GM12878 (cell line): ENCODE measurements at regions not wholly inside any gene's neighbourhood (a gene's known extent, or its start where the extent isn't known, plus 50 kb on each side); places are given as distances from the start of the nearest gene placed in this dataset.

Experiments
- TF ChIP-seq, protein P1 (sequence below): fragments of 450-650 bp; IDR thresholded peaks from 2 replicates; pipeline ENCODE4 v1.6.1; 2017; ENCODE audit warnings: mild to moderate bottlenecking, moderate library complexity
- TF ChIP-seq, protein P2 (sequence below): IDR thresholded peaks from 2 replicates; pipeline ENCODE4 v1.6.1; 2011; ENCODE audit warnings: mild to moderate bottlenecking, low read depth, low read length, moderate library complexity; ENCODE audit not compliant: insufficient replicate concordance
- TF ChIP-seq, protein P3 (sequence below): fragments of 450-650 bp; IDR thresholded peaks from 2 replicates; pipeline ENCODE4 v1.6.1; 2017; ENCODE audit warnings: mild to moderate bottlenecking

DNA sequence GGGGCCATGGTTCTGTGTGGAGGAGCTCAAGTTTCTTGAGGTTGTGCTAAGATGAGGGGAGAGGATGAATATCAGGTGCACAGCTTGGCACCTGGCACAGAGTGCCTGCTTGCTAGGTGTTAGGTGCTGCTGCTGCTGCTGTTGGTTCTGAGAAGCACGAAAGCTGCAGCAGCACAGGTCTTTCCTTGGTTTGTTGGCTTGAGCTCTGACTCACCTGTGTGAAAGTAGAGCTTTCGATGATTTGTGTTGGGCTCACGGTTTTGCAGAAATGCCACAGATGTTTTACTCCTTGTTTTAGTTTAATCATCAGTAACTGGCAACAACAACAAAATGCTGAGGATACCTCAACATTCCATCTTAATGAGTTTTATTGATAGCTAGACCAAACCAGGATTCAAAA is 221.6 kb downstream of the BRINP2 start (continued):
- TF ChIP-seq, protein P1, sequence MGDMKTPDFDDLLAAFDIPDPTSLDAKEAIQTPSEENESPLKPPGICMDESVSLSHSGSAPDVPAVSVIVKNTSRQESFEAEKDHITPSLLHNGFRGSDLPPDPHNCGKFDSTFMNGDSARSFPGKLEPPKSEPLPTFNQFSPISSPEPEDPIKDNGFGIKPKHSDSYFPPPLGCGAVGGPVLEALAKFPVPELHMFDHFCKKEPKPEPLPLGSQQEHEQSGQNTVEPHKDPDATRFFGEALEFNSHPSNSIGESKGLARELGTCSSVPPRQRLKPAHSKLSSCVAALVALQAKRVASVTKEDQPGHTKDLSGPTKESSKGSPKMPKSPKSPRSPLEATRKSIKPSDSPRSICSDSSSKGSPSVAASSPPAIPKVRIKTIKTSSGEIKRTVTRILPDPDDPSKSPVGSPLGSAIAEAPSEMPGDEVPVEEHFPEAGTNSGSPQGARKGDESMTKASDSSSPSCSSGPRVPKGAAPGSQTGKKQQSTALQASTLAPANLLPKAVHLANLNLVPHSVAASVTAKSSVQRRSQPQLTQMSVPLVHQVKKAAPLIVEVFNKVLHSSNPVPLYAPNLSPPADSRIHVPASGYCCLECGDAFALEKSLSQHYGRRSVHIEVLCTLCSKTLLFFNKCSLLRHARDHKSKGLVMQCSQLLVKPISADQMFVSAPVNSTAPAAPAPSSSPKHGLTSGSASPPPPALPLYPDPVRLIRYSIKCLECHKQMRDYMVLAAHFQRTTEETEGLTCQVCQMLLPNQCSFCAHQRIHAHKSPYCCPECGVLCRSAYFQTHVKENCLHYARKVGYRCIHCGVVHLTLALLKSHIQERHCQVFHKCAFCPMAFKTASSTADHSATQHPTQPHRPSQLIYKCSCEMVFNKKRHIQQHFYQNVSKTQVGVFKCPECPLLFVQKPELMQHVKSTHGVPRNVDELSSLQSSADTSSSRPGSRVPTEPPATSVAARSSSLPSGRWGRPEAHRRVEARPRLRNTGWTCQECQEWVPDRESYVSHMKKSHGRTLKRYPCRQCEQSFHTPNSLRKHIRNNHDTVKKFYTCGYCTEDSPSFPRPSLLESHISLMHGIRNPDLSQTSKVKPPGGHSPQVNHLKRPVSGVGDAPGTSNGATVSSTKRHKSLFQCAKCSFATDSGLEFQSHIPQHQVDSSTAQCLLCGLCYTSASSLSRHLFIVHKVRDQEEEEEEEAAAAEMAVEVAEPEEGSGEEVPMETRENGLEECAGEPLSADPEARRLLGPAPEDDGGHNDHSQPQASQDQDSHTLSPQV = no peak
- TF ChIP-seq, protein P2, sequence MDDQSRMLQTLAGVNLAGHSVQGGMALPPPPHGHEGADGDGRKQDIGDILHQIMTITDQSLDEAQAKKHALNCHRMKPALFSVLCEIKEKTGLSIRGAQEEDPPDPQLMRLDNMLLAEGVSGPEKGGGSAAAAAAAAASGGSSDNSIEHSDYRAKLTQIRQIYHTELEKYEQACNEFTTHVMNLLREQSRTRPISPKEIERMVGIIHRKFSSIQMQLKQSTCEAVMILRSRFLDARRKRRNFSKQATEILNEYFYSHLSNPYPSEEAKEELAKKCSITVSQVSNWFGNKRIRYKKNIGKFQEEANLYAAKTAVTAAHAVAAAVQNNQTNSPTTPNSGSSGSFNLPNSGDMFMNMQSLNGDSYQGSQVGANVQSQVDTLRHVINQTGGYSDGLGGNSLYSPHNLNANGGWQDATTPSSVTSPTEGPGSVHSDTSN = no peak
- TF ChIP-seq, protein P3, sequence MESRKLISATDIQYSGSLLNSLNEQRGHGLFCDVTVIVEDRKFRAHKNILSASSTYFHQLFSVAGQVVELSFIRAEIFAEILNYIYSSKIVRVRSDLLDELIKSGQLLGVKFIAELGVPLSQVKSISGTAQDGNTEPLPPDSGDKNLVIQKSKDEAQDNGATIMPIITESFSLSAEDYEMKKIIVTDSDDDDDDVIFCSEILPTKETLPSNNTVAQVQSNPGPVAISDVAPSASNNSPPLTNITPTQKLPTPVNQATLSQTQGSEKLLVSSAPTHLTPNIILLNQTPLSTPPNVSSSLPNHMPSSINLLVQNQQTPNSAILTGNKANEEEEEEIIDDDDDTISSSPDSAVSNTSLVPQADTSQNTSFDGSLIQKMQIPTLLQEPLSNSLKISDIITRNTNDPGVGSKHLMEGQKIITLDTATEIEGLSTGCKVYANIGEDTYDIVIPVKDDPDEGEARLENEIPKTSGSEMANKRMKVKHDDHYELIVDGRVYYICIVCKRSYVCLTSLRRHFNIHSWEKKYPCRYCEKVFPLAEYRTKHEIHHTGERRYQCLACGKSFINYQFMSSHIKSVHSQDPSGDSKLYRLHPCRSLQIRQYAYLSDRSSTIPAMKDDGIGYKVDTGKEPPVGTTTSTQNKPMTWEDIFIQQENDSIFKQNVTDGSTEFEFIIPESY = no peak
